SK-N-SH (cell line): ENCODE measurements at regions not wholly inside any gene's neighbourhood (a gene's known extent, or its start where the extent isn't known, plus 50 kb on each side); places are given as distances from the start of the nearest gene placed in this dataset.
A peak's percentile ranks its signal among the peaks of the same experiment; 100 is the strongest.

Source experiments
- CTCF ChIA-PET: fragments of 300-600, 350-600 bp; formaldehyde crosslinking; extraction: SDS; loops from one replicate; lab custom pipeline; 2021; lab: Yijun Ruan, JAX
- POLR2A ChIA-PET: fragments of 350-600 bp; sonication (Branson Sonifier 250); formaldehyde crosslinking; extraction: SDS; loops from one replicate; lab custom pipeline; 2020; ENCODE audit warnings: antibody characterized with exemption, inconsistent platforms; lab: Yijun Ruan, JAX
- DNase-seq: peaks from one replicate; pipeline ENCODE4 v3.0.0; 2012
- H2AFZ ChIP-seq: fragments of 200-600 bp; sonication (generic); 2 replicates; pipeline ENCODE4 v1.8.1; 2016; ENCODE audit warnings: antibody characterized with exemption, mild to moderate bottlenecking, low read depth
- H3F3A ChIP-seq: fragments of 200-600 bp; sonication (generic); replicated peaks from 2 replicates; pipeline ENCODE3; 2016; ENCODE audit warnings: antibody characterized with exemption, mild to moderate bottlenecking; ENCODE audit not compliant: insufficient read depth
- H3K27ac ChIP-seq, 2 experiments: fragments of 200-500 bp in 1 of 2; fragments of 200-600 bp in 1 of 2; sonication (Bioruptor generic) in 1 of 2; sonication (generic), shearing (Covaris generic) in 1 of 2; 2 replicates each; pipeline versions ENCODE4 v1.5.1 to v1.6.1; 2014 to 2016; ENCODE audit warnings: low read depth in 2 of 2, inconsistent platforms in 1 of 2, low read length in 1 of 2, mild to moderate bottlenecking in 1 of 2, mixed read lengths in 1 of 2
- H3K27me3 ChIP-seq: fragments of 200-600 bp; sonication (generic), shearing (Covaris generic); 2 replicates; pipeline ENCODE4 v1.6.1; 2016; ENCODE audit warnings: mixed run types; ENCODE audit not compliant: insufficient read depth
- H3K36me3 ChIP-seq, 2 experiments: fragments of 200-500 bp in 1 of 2; fragments of 200-600 bp in 1 of 2; sonication (Bioruptor generic) in 1 of 2; sonication (generic) in 1 of 2; replicated peaks in 1 of 2; 2 replicates each; pipeline versions ENCODE3 to v1.5.1; 2014 to 2016; ENCODE audit warnings: low read length in 1 of 2, mild to moderate bottlenecking in 1 of 2; ENCODE audit not compliant: insufficient read depth in 2 of 2, control insufficient read depth in 1 of 2
- H3K4me1 ChIP-seq, 2 experiments: fragments of 200-500 bp in 1 of 2; fragments of 200-600 bp in 1 of 2; sonication (Bioruptor generic) in 1 of 2; sonication (generic), shearing (Covaris generic) in 1 of 2; 2 replicates each; pipeline versions ENCODE4 v1.5.1 to v1.6.1; 2014 to 2016; ENCODE audit warnings: low read depth in 1 of 2, low read length in 1 of 2, mixed run types in 1 of 2; ENCODE audit not compliant: insufficient read depth in 2 of 2, control insufficient read depth in 1 of 2
- H3K4me2 ChIP-seq: fragments of 200-600 bp; sonication (generic), shearing (Covaris generic); 2 replicates; pipeline ENCODE4 v1.6.1; 2017; ENCODE audit warnings: mixed run types
- H3K4me3 ChIP-seq, 2 experiments: fragments of 200-500 bp in 1 of 2; fragments of 200-600 bp in 1 of 2; sonication (Bioruptor generic) in 1 of 2; sonication (generic), shearing (Covaris generic) in 1 of 2; 2 replicates each; pipeline versions ENCODE4 v1.5.1 to v1.8.1; 2014 to 2016; ENCODE audit warnings: low read depth in 2 of 2, inconsistent platforms in 1 of 2, low read length in 1 of 2, mild to moderate bottlenecking in 1 of 2, mixed read lengths in 1 of 2, moderate library complexity in 1 of 2
- H3K79me2 ChIP-seq: fragments of 200-600 bp; sonication (generic); 2 replicates; pipeline ENCODE4 v1.8.1; 2017; ENCODE audit warnings: mild to moderate bottlenecking; ENCODE audit not compliant: insufficient read depth
- H3K9ac ChIP-seq: fragments of 200-600 bp; sonication (generic); 2 replicates; pipeline ENCODE4 v1.6.1; 2017; ENCODE audit warnings: mixed run types
- H3K9me2 ChIP-seq: fragments of 200-600 bp; sonication (generic); 2 replicates; pipeline ENCODE4 v1.6.1; 2017; ENCODE audit warnings: mixed run types
- H3K9me3 ChIP-seq: fragments of 200-600 bp; sonication (generic); 2 replicates; pipeline ENCODE4 v1.6.1; 2017; ENCODE audit warnings: mixed run types, mild to moderate bottlenecking, moderate library complexity
- H4K20me1 ChIP-seq: fragments of 200-600 bp; sonication (generic); 2 replicates; pipeline ENCODE4 v1.6.1; 2017; ENCODE audit warnings: mild to moderate bottlenecking, mixed run types; ENCODE audit not compliant: insufficient read depth
- CHD2 ChIP-seq: fragments of 150-350 bp; IDR thresholded peaks from 2 replicates; pipeline ENCODE4 v1.6.1; 2018; ENCODE audit warnings: low read length; ENCODE audit not compliant: partially characterized antibody
- CTCF ChIP-seq: fragments of 200-600 bp; sonication (generic); IDR thresholded peaks from 2 replicates; pipeline ENCODE4 v1.6.1; 2017; ENCODE audit warnings: antibody characterized with exemption, mild to moderate bottlenecking, moderate library complexity
- FOXM1 ChIP-seq: IDR thresholded peaks from 2 replicates; pipeline ENCODE4 v1.4.0; 2012; ENCODE audit warnings: low read depth, mild to moderate bottlenecking
- MAX ChIP-seq: IDR thresholded peaks from 2 replicates; pipeline ENCODE4 v1.4.0; 2012; ENCODE audit warnings: low read depth
- MEF2A ChIP-seq: IDR thresholded peaks from 2 replicates; pipeline ENCODE4 v1.4.0; 2012; ENCODE audit warnings: low read depth, borderline replicate concordance
- RAD21 ChIP-seq: IDR thresholded peaks from 2 replicates; pipeline ENCODE4 v1.6.1; 2012; ENCODE audit warnings: mild to moderate bottlenecking, low read length
- RCOR1 ChIP-seq: fragments of 150-350 bp; IDR thresholded peaks from 2 replicates; pipeline ENCODE4 v1.6.1; 2017; ENCODE audit warnings: antibody characterized with exemption, low read length
- REST ChIP-seq: IDR thresholded peaks from 2 replicates; pipeline ENCODE4 v1.6.1; 2012; ENCODE audit warnings: mild to moderate bottlenecking, low read depth, low read length, moderate library complexity
- RFX5 ChIP-seq: IDR thresholded peaks from 2 replicates; pipeline ENCODE4 v1.6.1; 2012; ENCODE audit warnings: mild to moderate bottlenecking, improper control_type of control experiment, low read length
- SMC3 ChIP-seq: IDR thresholded peaks from 2 replicates; pipeline ENCODE4 v1.6.1; 2012; ENCODE audit warnings: low read depth, low read length, improper control_type of control experiment
- USF2 ChIP-seq: fragments of 150-350 bp; IDR thresholded peaks from 2 replicates; pipeline ENCODE4 v1.6.1; 2017; ENCODE audit warnings: antibody characterized with exemption, low read length, low read depth, borderline replicate concordance
- YY1 ChIP-seq: IDR thresholded peaks from 2 replicates; pipeline ENCODE4 v1.4.0; 2012; ENCODE audit warnings: low read depth, mild to moderate bottlenecking
- WGBS: methylation state at CpG from one replicate; pipeline ENCODE4 v1.1.6; 2017; ENCODE audit warnings: low lambda C conversion rate; 5-methylcytosine and 5-hydroxymethylcytosine counted together

- TF ChIP-seq RCOR1: no peak
- TF ChIP-seq RFX5: no peak
- TF ChIP-seq, all 33 proteins: peak for 0
These were observed 1541.2 kb downstream of the SLITRK1 start (continued) for GRCh38 chr13:82341116-82341515.

- no peaks in the 10 kb centered on the region for H3K79me2 ChIP-seq
- ChIA-PET POLR2A (no interaction called here), CTCF (interaction anchor here (0.6 to 1.4 kb wide), 5 partner anchors 21 to 1269 kb away, joined by 3 read pairs; no protein-coding TSS in a partner anchor)
- H3F3A ChIP-seq: no peaks in the 10 kb centered on the region
- 9% methylated on average over 5 of the region's 5 CpGs for WGBS
- H3K4me2 ChIP-seq: no peak overlapping the region
- H3K27me3 ChIP-seq: no peaks in the 10 kb centered on the region
- no peaks in the 10 kb centered on the region for H3K9me3 ChIP-seq
- H3K4me1 ChIP-seq: no peaks in the 10 kb centered on the region
- H3K9ac ChIP-seq: no peak overlapping the region
- no peak overlapping the region for H3K27ac ChIP-seq
- DNase-seq: no peak
- no peak overlapping the region; a peak in 1 of 4 replicates for H3K4me3 ChIP-seq
- no peaks in the 10 kb centered on the region for H3K9me2 ChIP-seq
- no peaks in the 10 kb centered on the region for H4K20me1 ChIP-seq
- H2AFZ ChIP-seq: no peak overlapping the region
- TF ChIP-seq FOXM1 (no peak), YY1 (no peak), CTCF (peak; percentile 66), MEF2A (no peak), MAX (no peak), USF2 (no peak), CHD2 (no peak), RAD21 (peak; percentile 35), SMC3 (peak; percentile 35; the same call in 1 of the 2 replicates), REST (no peak)
- no peaks in the 10 kb centered on the region for H3K36me3 ChIP-seq
These were observed 1551.8 kb downstream of the SLITRK1 start for GRCh38 chr13:82330499-82330898.
